ENCODE measurements at regions not wholly inside any gene's neighbourhood (a gene's known extent, or its start where the extent isn't known, plus 50 kb on each side); places are given as distances from the start of the nearest gene placed in this dataset.

DNA sequence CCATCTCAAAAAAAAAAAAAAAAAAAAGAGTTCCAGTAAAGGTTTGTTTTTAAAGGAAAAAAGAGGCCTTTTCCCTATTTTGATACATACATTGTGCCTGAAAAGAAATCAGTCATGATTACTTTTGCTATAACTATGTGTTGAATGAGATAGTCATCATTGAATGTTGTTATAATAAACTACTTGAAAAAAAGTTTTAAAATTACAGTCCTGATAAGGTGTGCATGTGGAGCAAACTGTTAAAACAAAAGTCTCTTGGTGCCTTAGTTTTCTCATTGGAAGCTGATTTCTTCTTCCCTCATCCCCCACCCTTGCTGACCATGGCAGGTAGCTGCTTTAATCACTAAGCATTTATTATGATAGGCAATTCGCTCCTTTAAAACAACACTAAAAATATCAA is 172.3 kb upstream of the TBCA start:
- no peak for DNase-seq

DNA sequence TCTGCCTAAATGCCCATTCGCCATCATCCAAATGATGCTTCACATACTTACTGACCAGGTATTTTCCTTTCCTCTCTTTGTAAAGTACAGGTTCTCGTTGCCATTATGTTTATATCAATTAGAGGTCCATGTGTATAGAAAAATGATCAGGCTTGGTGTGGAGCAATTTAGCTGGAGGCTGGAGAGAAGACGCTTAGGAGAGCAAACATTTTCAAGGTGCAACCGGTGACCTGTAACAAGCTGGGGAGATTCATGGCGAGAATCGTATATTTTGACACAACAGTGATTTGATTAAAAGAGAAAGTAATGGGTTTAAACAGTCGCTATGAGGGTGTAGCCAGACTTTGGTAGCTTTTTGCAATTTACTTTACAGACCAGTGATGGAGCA is 170.9 kb upstream of the TBCA start:
- no peak for DNase-seq

DNA sequence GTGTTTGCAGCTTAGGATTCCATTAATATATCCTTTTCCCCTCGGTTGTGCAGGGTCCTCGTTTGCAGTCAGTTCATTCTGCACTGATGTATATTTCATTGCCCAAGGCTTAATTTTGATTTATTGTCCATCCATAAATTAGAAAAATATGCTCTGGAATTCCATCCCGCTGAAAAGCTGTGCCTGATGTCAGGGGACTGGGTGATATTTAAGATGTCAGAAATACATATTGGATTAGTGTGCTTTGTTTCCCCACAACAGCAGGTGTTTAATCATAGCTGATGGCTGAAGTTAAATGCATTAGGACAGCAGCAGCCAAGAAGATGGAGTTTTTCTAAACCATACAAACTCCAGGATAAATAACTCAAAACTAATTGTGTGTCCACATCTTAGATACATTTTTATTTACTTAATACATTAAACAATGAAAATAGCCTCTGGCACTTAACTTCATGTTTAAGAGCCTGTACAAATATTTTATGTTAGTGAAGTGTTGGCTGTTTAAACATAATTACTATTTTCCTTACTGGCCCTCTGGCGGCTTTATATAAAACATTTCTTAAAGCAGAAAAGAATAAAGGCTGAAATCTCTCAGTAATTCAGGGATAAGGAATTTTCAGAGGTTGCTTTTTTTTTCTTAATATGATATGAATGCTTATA is 170.4 kb upstream of the TBCA start:
- no peak for DNase-seq

DNA sequence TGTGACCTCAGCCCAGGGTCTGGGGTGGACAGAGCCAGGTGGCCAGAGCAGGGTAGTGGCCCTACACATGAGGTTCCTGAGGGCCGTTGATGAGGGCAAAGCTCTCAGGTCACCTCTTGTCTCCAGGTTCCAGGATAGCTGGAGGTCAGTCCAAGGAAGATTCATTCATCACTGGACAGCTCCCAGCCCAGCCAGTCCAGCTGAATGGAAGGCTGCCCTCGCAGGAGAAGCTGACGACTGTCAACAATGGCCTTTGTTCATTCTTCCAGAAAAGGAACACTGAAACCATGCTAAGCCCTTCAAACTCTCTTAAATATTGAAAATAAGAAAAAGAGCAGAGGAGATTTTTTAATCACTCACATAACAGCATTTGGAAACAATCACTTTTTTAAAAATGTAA is 169.7 kb upstream of the TBCA start:
- no peak for DNase-seq

DNA sequence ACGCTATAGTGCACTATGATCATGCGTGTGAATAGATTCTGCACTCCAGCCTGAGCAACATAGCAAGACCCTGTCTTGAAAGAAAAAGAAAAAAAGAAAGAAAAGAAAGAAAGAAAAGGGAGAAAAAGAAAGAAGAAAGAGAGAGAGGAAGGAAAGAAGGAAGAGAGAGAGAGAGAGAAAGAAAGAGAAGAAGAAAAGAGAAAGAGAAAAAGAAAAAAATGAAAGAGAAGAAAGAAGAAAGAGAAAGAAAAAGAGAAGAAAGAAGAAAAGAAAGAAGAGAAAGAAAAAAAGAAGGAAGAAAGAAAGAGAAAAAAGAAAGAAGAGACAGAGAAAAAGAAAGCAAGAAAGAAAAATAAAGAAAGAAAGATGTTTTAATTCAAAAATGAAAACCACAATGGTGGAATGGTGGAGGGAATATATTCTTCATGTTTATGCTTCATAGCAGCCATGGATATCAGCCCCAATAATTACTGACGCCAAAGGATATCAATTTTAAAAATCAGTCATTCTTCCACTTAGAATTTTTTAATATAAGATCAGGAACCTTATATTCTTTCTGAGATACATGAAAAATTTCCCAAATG is 168.7 kb upstream of the TBCA start:
- DNase-seq, result no peak

DNA sequence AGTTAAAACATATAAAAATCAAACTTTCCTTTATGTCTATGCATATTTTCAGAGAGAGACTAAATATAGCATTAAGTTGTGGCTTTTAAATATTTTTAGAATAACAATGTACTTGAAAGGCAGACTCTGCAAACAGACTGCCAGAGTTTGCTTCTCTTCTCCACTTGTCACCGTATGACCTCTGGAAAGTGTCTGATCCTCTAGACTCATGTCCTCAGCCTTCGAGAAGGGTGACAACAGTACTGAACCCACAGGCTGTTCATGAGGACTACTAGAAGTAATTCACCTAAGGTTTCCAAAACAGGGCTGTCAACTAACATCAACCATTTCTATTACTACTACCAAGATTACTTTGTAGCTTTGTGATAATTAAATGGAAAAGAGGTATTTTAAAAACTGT is 167.7 kb upstream of the TBCA start:
- no peak for DNase-seq

DNA sequence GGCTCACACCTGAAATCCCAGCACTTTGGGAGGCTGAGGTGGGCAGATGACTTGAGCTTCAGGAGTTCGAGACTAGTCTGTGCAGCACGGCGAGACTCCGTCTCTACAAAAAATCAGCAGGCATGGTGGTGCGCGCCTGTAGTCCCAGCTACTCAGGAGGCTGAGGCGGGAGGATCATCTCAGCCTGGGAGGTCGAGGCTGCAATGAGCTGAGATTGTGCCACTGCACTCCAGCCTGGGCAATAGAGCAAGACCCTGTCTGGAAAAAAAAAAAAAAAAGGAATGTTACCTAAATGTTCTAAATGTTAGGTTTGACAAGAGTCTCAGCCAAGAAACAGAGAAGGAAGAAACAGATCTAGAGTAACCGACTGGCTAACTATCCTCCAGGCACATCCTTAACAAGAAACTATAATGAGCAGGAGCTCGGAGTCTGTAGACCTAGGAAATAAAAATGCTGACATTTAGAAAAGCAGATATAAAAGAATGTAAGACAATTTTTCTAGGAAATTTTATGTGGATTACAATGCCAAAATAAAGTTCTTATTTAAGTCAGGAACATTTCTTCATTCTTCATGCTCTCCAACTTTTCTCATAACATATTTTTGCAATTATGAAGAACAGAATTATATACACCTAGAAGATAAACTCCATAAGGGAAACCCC is 166.6 kb upstream of the TBCA start:
- DNase-seq, result no peak

DNA sequence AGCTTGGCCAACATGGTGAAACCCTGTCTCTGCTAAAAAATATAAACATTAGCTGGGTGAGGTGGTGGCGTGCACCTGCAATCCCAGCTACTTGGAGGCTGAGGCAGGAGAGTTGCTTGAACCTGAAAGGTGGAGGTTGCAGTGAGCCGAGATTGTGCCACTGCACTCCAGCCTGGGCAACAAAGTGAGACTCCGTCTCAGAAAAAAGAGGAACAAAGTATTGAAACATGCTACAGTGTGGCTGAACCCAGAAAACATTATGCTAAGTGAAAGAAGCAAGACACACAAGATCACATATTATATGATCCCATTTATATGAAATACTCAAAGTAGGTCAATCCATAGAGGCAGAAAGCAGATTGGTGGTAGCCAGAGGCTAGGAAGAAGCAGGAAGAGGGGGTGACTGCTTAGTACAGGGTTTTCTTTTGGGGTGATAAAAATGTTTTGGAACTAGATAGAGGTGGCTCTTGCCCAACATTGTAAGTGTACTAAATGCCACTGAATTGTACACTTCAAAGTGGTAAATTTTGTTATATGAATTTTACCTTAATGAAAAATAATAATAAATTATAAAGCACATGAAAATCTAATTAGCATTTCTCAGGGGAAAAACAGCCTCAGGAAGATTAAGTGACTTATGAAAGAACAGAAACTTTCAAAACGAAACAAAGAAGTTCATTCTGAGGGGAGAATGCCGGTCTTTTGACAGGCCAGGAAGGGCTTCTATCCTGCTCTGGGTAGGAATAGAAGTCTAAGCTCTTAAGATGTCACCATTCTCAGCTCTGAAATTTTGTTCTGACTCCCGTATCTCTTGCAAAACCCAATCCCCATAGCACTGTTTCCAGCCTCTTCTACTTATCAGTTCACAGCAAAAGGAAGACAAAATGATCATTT is 161.1 kb upstream of the TBCA start:
- DNase-seq, result no peak

DNA sequence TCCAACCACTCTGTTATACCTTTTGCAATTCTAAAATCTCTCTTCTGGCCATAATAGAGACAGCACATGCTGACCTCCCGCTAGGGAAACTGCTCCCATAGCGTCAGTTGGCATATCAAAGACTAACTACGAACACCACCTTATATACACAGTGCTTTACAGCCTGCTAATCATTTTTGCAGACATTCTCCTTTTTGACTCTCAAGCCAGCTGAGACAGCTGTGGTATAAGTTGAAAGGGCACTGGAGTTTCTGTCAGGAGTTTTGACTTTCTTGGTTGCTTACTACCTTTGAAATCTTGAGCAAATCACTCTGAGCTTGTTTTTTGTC is 160.2 kb upstream of the TBCA start:
- DNase-seq, result no peak

DNA sequence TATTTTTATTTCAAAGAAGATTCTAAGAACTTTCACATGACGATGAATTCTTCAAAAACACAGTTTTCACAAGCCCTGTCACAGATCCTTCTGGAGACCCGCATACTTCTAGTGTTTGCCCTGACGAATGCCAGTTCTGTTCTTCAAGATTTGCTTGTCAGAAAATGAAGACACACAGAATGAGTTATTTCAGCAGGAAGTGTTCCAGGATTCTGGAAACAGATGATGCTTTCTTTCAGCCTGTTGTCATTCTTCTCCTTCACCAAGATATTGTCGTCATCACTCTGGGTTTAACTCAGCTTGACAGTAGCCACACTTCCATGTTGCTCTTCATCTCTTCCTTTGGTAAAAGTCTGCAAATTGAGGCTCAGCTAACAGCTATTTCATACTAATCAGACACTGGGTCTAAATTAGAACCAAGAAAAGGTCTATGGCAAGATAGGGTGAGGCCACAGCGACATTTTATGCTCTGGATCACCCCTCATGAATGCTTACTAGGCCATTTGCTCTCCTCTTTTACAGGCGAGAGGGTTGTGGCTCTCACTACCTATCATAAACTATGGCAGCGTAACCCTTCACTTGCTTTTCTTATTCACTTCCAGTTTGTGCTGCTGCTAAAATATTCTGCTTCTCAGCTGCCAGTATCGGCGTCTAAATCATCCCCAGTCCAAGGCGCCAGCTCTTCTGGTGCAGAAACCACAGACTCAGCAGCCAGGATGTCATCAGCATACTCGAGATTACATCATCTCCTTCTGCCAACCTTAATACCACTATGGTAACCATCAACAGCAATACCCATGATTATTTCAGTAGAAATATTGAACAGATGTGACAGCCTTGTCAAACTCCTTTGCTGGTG is 159.6 kb upstream of the TBCA start:
- no peak for DNase-seq

DNA sequence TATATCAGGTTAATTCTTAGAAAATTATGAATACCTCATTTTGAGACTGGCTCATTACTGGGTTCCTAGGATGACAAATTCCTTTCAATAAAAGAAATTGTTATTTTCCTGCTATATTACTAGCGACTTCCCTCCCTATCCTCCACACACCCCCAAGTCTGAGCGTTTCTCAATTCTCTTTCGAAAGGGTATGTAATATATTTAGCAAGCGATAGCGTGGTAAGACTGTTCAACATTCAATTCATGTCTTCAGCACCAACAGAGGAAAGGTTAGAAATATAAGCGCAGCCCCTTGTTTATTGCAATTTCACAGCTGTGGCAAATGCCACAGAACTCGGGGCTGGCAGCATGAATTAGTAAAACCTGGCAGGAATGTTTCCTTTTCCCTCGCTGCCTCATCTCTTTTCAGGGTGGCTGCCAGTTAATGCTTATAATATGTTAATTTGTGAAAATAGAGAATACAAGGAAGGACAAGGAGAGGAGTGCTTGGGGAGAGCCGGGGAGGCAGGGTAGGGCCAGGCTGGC is 152.7 kb upstream of the TBCA start:
- no peak for DNase-seq

DNA sequence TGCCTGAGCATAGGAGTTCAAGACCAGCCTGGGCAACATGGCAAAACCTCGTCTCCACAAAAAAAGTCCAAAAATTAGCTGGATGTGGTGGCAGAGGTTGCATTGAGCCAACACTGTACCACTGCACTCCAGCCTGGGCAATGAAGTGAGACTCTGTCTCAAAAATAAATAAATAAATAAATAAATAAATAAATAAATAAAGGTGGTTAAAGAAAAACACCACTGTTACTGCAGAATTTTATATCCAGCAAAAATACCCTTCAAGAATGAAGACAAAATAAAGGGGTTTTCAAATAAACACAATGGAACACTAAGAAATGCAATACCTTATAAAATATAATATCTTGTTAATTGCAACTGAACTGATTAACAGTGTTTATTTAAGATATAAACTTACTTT is 150.2 kb upstream of the TBCA start:
- no peak for DNase-seq

DNA sequence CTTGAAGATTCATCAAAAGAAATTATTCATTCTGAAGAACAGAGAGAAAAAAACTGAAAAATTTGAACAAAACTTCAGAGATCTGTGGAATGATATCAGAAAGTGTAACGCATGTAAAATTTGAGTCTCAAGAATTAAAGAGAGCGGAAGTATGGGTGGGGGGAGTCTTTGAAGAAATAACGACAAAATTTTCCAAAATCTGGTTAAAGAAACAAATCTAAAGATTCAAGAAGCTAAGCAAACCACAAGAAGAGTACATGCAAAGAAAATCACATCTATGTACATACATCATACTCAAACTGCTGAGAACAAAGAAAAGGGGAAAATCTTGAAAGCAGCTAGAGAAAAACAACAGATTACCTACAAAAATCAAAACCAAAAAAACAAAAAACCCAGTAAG is 149.4 kb upstream of the TBCA start:
- DNase-seq, result no peak

DNA sequence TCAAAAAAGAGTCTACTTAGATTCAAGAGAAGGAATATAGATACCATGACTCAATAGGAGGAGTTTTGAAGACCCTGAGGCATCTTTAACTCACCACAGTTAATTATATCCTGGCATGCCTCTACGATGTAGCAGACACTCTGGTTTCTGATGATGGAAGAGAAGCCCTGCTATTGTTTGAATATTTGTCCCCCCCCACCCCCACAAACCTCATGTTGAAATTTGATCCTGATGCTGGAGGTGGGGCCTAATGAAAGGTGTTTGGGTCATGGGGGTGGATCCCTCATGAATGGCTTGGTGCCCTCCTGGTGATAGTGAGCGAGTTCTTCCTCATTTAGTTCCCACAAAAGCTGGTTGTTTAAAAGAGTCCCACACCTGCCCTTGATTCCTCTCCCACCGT is 147.9 kb upstream of the TBCA start:
- no peak for DNase-seq

DNA sequence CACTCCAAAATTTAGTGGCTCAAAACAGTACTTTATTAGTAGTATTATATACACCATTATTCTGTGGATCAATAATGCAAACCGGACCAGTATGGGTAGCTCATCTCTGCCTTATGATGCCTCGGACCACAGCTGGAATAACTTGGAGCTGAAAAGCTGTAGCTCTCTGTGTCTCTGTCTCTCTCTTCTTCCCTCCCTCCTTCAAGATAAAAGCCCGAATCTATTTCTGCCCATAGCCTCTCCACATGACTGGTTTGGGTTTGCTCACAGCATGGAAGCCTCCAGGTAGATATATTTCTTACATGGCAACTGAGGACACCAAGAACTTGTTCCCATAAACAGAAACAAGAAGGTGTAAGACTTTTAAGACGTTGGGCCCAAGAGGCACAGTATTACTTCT is 147.5 kb upstream of the TBCA start:
- no peak for DNase-seq

DNA sequence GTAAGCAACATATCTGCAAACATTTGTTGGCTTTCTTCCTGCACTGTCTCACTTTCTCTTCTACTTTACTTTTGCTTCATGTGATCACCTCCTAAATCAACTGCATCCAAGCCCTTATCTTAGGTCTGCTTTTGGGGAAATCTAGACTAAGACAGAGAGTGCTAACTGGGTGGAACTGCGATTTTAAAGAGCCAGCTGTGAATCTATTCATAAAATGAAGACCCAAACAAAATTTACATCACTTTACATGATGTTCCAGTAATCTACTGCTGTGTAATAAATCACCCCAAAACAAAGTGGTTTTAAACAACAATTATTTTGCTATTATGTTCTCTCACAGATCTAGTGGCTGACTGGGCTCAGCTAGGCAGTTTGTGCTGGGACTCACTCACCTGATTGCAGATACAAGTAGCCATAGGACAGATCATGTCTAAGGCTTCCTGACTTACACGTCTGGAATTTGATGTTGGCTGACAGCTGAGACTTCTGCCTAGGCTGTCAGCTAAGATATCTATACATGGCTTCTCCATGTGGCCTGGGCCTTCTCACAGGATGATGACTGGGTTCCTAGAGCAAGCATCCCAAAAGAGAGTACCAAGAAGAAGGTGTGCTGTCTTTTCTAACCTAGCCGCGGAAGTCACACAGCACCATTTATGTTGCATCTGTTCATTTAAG is 145.1 kb upstream of the TBCA start:
- no peak for DNase-seq

DNA sequence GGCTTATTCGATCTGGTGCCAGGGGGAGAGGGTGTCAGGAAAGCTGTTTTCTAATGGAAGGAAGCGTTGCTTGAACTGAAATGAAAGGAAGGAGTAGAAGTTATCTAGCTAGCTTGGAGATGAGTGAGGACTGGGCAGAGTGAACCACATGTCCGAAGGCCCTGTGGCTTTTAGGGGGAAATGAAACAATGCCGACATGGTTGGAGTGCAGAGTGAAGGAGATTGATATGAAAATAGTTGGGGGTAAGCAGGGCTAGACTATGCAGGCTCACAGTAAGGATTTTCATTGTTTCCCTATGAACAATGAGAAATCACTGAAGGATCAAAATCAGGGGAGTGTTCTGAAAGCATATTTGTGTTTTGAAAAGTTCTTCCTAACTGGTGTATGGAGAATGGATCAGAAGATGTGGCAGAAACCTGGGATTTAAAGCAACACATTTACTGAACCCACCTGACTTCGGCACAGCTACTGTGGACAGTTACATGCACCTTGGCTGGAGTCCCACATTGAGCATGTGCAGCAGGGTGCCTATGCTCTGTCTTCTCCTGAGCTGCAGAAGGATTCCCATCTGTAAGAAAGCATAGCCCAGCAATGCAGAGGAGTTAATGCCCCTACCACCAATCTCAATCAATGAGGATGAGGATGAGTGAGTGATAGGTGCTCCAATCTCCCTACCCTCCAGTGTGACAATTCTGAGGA is 144.4 kb upstream of the TBCA start:
- DNase-seq, result no peak

DNA sequence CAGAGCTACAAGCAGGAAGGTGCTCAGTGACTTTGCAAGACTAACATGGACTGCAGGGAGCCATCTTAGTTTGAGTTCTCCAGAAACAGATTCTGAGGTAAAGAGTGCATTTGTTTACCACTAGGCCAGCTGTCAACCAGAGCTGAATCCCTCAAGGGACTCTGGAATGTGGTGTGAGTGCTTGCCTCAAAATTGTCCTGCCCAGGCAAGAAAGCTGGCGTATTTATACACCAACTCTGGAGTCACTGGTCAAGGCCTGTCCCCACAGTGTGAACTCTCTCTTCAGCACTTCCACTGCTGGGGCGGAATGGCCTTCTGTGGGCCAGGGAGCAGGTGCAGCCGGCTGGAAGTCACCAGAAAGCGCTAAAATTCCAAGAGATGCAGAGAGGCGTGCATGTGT is 139.2 kb upstream of the TBCA start:
- no peak for DNase-seq

DNA sequence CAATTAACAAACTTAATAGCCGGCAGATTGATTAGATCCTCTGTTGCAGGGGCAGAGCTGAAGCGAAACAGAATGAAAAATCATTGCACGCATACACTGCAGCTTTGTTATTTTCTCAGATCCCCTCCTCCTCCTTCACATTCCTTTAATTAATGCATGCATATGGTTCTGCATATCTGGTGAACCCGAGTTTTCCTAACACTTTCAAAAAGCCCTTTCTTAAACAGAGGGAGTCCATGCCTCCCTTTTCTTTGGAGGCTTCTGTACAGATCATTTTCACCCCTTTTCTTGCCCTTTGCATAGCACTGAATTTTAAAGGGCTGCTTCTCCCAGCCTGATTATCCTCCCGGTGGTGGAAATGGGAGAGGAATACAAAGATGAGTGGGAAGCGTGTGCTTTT is 136.6 kb upstream of the TBCA start:
- DNase-seq, result peak; percentile 9

DNA sequence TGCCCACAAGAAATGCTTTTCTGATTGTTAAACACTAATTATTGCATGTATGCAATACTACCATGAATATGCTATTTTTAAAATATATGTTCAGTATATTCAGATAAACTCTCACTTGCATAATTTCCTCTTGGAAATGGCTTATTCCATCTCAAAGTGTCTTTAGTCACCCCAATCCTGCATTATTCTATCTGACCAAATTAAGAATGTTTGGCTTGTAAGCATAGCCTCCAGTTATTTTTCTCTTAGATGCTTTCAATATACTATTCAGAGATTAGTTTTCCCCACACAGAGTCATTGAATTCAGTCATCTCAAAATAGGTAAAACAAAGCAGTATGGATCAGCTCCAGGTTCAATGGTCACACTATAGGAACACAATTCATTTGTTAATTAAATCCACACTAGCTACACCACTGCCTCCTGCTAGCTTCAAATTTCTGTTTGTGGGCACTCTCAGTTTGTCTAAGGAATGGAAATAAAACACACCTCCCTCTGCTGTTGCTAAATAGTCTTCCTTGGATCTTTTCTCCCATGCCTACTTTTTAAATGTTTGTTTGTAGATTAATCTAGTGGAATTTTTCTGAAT is 134.6 kb upstream of the TBCA start:
- DNase-seq, result no peak

All from skin of body (tissue), 1 donor.